GM13977 (cell line): ENCODE measurements at regions not wholly inside any gene's neighbourhood (a gene's known extent, or its start where the extent isn't known, plus 50 kb on each side); places are given as distances from the start of the nearest gene placed in this dataset.
"Not testable (repeated sequence)": the region's sequence is repeated elsewhere in the genome, so short reads cannot be mapped to it uniquely, and the experiment has no call there.

Experiments used
- DNase-seq: peaks from one replicate; pipeline ENCODE4 v3.0.0; 2012; ENCODE audit warnings: low spot score
- CTCF ChIP-seq: IDR thresholded peaks from 2 replicates; pipeline ENCODE4 v1.5.1; 2012; ENCODE audit warnings: mild to moderate bottlenecking, control low read depth; ENCODE audit not compliant: insufficient read depth; ENCODE audit errors: extremely low read depth, missing control alignments
- in situ Hi-C: fragments of 300-500 bp; cut with MboI; formaldehyde crosslinking; loops from one replicate; pipeline ENCODE4 v1.12.0; 2022; ENCODE audit warnings: low sequenced_read_pairs, low pct_unique_long_range_greater_than_20kb, mixed read lengths, inconsistent platforms; ENCODE audit not compliant: unreplicated experiment

- no peak for DNase-seq
- no peak for TF ChIP-seq CTCF
- in situ Hi-C loops: no loop called here
Observed at GRCh38 chr20:12554426-12554825, 454.3 kb upstream of the SPTLC3 start.

GRCh38 chr20:12555369-12555768 lies 453.4 kb upstream of the SPTLC3 start:
- in situ Hi-C loops: no loop called here
- no peak for DNase-seq
- no peak for TF ChIP-seq CTCF

- not testable (repeated sequence) for DNase-seq
Observed at GRCh38 chr20:12555849-12556248, 452.9 kb upstream of the SPTLC3 start.

GRCh38 chr20:12557224-12557623 lies 451.5 kb upstream of the SPTLC3 start:
- TF ChIP-seq CTCF: no peak
- no peak for DNase-seq
- in situ Hi-C loops: no loop called here

More at GRCh38 chr20:12555849-12556248, 452.9 kb upstream of the SPTLC3 start:
- in situ Hi-C loops: not testable (repeated sequence)

GRCh38 chr20:12564979-12565378 lies 443.8 kb upstream of the SPTLC3 start:
- TF ChIP-seq CTCF: no peak
- in situ Hi-C loops: no loop called here
- DNase-seq: no peak

- in situ Hi-C loops: no loop called here
- no peak for DNase-seq
Observed at GRCh38 chr20:12566596-12566995, 442.2 kb upstream of the SPTLC3 start.

GRCh38 chr20:12570371-12570770 lies 438.4 kb upstream of the SPTLC3 start:
- no peak for DNase-seq
- TF ChIP-seq CTCF: peak; percentile 18
- in situ Hi-C loops: no loop called here

More at GRCh38 chr20:12566596-12566995, 442.2 kb upstream of the SPTLC3 start:
- no peak for TF ChIP-seq CTCF
